NCI-H460 (cell line): ENCODE measurements at regions not wholly inside any gene's neighbourhood (a gene's known extent, or its start where the extent isn't known, plus 50 kb on each side); places are given as distances from the start of the nearest gene placed in this dataset.

Experiments
- small RNA-seq, 2 experiments: library from RNA; depleted of rRNA; stranded (forward); fragments of <200 nt; gene quantifications; one replicate each; pipeline ENCODE3, GENCODE V24; 2014

Small RNAs in the stretch of these regions (small RNA-seq; reads per million reads assigned to genes)
- gene RN7SL782P, result 0 reads per million in 2 experiments
